ENCODE measurements at regions not wholly inside any gene's neighbourhood (a gene's known extent, or its start where the extent isn't known, plus 50 kb on each side); places are given as distances from the start of the nearest gene placed in this dataset.

DNA sequence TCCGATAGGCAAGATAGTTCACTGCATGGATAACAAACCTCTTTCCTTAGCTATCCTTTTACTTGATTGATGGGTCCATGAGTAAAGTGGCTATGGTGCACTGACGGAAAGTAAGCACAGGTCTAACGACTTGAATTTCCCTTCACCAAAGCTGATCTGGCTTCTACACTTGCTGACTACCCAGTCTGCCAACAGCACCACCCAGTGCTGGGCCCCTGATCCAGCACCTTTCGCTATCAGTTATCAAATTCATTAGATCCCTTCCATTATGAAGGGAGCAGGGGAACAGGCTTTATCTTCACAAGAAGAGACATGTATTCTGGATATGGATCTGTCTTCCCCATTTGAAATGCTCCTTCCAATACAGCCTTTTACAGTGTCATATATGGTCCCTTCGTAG lies 855.9 kb downstream of the GRID1 start:
- H3K9ac ChIP-seq (ENCODE audit: insufficient read depth, low read length), result no peak overlapping the region
- no peak overlapping the region for H3K4me2 ChIP-seq (ENCODE audit: extremely low read depth, insufficient read depth, low read length)
- H3K27ac ChIP-seq (ENCODE audit: insufficient read depth, low read length), result no peak overlapping the region
- no peak for DNase-seq (ENCODE audit: low read depth in 2 of 2)
- no peaks in the 10 kb centered on the region for H4K20me1 ChIP-seq (ENCODE audit: control insufficient read depth, extremely low read depth, insufficient read depth, low read length)
- H3K9me3 ChIP-seq (ENCODE audit: control insufficient read depth, insufficient read depth, low read depth, low read length), result no peaks in the 10 kb centered on the region
- H3K4me3 ChIP-seq (replicated peaks in 1 of 4; ENCODE audit: control extremely low read depth in 1 of 4, insufficient read depth in 1 of 4, low read depth in 3 of 4, low read length in 4 of 4), result no peak overlapping the region
- no peaks in the 10 kb centered on the region for H3K27me3 ChIP-seq (ENCODE audit: control insufficient read depth, insufficient read depth, low read length)
- H3K36me3 ChIP-seq (ENCODE audit: control insufficient read depth, insufficient read depth, low read length), result no peaks in the 10 kb centered on the region
- TF ChIP-seq EZH2 (IDR thresholded peaks at IDR 0.05; ENCODE audit: low read length, missing control alignments), result no peak
- TF ChIP-seq, protein P1, sequence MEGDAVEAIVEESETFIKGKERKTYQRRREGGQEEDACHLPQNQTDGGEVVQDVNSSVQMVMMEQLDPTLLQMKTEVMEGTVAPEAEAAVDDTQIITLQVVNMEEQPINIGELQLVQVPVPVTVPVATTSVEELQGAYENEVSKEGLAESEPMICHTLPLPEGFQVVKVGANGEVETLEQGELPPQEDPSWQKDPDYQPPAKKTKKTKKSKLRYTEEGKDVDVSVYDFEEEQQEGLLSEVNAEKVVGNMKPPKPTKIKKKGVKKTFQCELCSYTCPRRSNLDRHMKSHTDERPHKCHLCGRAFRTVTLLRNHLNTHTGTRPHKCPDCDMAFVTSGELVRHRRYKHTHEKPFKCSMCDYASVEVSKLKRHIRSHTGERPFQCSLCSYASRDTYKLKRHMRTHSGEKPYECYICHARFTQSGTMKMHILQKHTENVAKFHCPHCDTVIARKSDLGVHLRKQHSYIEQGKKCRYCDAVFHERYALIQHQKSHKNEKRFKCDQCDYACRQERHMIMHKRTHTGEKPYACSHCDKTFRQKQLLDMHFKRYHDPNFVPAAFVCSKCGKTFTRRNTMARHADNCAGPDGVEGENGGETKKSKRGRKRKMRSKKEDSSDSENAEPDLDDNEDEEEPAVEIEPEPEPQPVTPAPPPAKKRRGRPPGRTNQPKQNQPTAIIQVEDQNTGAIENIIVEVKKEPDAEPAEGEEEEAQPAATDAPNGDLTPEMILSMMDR (conservative IDR thresholded peaks at IDR 0.05 in 1 of 2, IDR thresholded peaks at IDR 0.05 in 1 of 2; ENCODE audit: low read depth in 1 of 2, low read length in 2 of 2), result no peak
- H3K79me2 ChIP-seq (ENCODE audit: control insufficient read depth, insufficient read depth, low read length), result no peaks in the 10 kb centered on the region
- H3K4me1 ChIP-seq (ENCODE audit: control insufficient read depth, extremely low read depth, insufficient read depth, low read length), result no peaks in the 10 kb centered on the region
- H2AFZ ChIP-seq (ENCODE audit: low read length), result no peak overlapping the region

DNA sequence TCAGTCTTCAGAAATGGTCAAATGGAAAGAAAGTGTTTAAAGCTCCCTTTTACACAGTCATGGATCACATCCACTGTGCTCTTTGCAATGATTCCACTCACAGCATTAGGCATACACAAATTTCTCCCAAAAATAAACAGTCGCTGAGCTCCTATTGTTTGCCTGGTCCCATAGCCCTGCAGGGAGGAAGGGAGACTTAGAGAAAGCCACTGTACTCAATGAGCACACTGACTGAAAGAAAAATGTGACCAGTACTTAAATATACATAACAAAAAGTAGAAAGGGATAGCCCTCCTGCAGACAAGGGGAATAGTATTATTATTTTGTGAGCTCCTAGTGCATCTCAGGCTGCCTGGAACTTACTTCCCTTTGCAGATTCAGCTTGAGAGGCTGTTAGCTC lies 853.2 kb downstream of the GRID1 start:
- no peaks in the 10 kb centered on the region for H3K4me1 ChIP-seq (ENCODE audit: control insufficient read depth, extremely low read depth, insufficient read depth, low read length)
- no peaks in the 10 kb centered on the region for H3K79me2 ChIP-seq (ENCODE audit: control insufficient read depth, insufficient read depth, low read length)
- TF ChIP-seq, protein P1 (conservative IDR thresholded peaks at IDR 0.05 in 1 of 2, IDR thresholded peaks at IDR 0.05 in 1 of 2; ENCODE audit: low read depth in 1 of 2, low read length in 2 of 2), result no peak
- no peak for TF ChIP-seq EZH2 (IDR thresholded peaks at IDR 0.05; ENCODE audit: low read length, missing control alignments)
- no peak overlapping the region for H3K4me3 ChIP-seq (replicated peaks in 1 of 4; ENCODE audit: control extremely low read depth in 1 of 4, insufficient read depth in 1 of 4, low read depth in 3 of 4, low read length in 4 of 4)
- H3K9ac ChIP-seq (ENCODE audit: insufficient read depth, low read length), result no peak overlapping the region
- no peak overlapping the region for H3K4me2 ChIP-seq (ENCODE audit: extremely low read depth, insufficient read depth, low read length)
- no peaks in the 10 kb centered on the region for H3K9me3 ChIP-seq (ENCODE audit: control insufficient read depth, insufficient read depth, low read depth, low read length)
- H4K20me1 ChIP-seq (ENCODE audit: control insufficient read depth, extremely low read depth, insufficient read depth, low read length), result no peaks in the 10 kb centered on the region
- no peaks in the 10 kb centered on the region for H3K27me3 ChIP-seq (ENCODE audit: control insufficient read depth, insufficient read depth, low read length)
- H3K36me3 ChIP-seq (ENCODE audit: control insufficient read depth, insufficient read depth, low read length), result no peaks in the 10 kb centered on the region
- H2AFZ ChIP-seq (ENCODE audit: low read length), result no peak overlapping the region
- no peak overlapping the region for H3K27ac ChIP-seq (ENCODE audit: insufficient read depth, low read length)
- no peak for DNase-seq (ENCODE audit: low read depth in 2 of 2)

DNA sequence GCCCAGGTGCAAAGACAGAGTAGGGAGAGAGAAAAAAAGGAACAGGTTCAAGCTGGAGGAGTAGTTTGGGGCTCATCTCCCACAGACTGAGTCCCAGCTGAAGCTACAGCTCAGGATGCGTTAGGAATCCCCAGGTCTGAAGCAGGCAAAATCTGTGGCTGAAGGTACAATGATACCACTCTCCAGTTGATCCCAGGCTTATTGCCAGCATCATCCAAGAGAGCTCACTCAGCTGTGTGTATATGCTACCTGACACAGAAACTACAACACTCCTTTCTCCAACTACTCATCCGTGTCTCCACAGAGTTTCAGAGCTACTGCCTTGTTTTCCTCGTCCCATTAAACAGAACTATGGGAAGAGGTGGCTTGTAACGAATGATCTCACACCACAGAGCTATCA lies 851.3 kb downstream of the GRID1 start:
- no peak overlapping the region for H3K9ac ChIP-seq (ENCODE audit: insufficient read depth, low read length)
- H3K79me2 ChIP-seq (ENCODE audit: control insufficient read depth, insufficient read depth, low read length), result no peaks in the 10 kb centered on the region
- DNase-seq (ENCODE audit: low read depth in 2 of 2), result no peak
- no peak overlapping the region for H3K4me2 ChIP-seq (ENCODE audit: extremely low read depth, insufficient read depth, low read length)
- H3K4me1 ChIP-seq (ENCODE audit: control insufficient read depth, extremely low read depth, insufficient read depth, low read length), result no peaks in the 10 kb centered on the region
- no peaks in the 10 kb centered on the region for H3K27me3 ChIP-seq (ENCODE audit: control insufficient read depth, insufficient read depth, low read length)
- H3K27ac ChIP-seq (ENCODE audit: insufficient read depth, low read length), result no peak overlapping the region
- H3K36me3 ChIP-seq (ENCODE audit: control insufficient read depth, insufficient read depth, low read length), result no peaks in the 10 kb centered on the region
- no peaks in the 10 kb centered on the region for H3K9me3 ChIP-seq (ENCODE audit: control insufficient read depth, insufficient read depth, low read depth, low read length)
- no peak overlapping the region for H2AFZ ChIP-seq (ENCODE audit: low read length)
- no peak for TF ChIP-seq EZH2 (IDR thresholded peaks at IDR 0.05; ENCODE audit: low read length, missing control alignments)
- TF ChIP-seq, protein P1 (conservative IDR thresholded peaks at IDR 0.05 in 1 of 2, IDR thresholded peaks at IDR 0.05 in 1 of 2; ENCODE audit: low read depth in 1 of 2, low read length in 2 of 2), result no peak
- no peaks in the 10 kb centered on the region for H4K20me1 ChIP-seq (ENCODE audit: control insufficient read depth, extremely low read depth, insufficient read depth, low read length)
- H3K4me3 ChIP-seq (replicated peaks in 1 of 4; ENCODE audit: control extremely low read depth in 1 of 4, insufficient read depth in 1 of 4, low read depth in 3 of 4, low read length in 4 of 4), result no peak overlapping the region

All from fibroblast of lung (primary cell).